LNCaP clone FGC (cell line): ENCODE measurements at regions not wholly inside any gene's neighbourhood (a gene's known extent, or its start where the extent isn't known, plus 50 kb on each side); places are given as distances from the start of the nearest gene placed in this dataset.
"Not testable (repeated sequence)": the region's sequence is repeated elsewhere in the genome, so short reads cannot be mapped to it uniquely, and the experiment has no call there.

Experiments used
- DNase-seq: peaks from one replicate; pipeline ENCODE4 v3.0.0-alpha.2; 2011; ENCODE audit warnings: low read depth
- H3K4me3 ChIP-seq: 2 replicates; pipeline ENCODE4 v1.5.1; 2011; ENCODE audit warnings: mild to moderate bottlenecking, low read depth, low read length, control low read depth
- TF ChIP-seq, protein P1 (sequence below): IDR thresholded peaks from 2 replicates; pipeline ENCODE4 v1.5.1; 2012; ENCODE audit warnings: mild to moderate bottlenecking; ENCODE audit not compliant: control insufficient read depth, insufficient read depth; ENCODE audit errors: extremely low read depth

DNA sequence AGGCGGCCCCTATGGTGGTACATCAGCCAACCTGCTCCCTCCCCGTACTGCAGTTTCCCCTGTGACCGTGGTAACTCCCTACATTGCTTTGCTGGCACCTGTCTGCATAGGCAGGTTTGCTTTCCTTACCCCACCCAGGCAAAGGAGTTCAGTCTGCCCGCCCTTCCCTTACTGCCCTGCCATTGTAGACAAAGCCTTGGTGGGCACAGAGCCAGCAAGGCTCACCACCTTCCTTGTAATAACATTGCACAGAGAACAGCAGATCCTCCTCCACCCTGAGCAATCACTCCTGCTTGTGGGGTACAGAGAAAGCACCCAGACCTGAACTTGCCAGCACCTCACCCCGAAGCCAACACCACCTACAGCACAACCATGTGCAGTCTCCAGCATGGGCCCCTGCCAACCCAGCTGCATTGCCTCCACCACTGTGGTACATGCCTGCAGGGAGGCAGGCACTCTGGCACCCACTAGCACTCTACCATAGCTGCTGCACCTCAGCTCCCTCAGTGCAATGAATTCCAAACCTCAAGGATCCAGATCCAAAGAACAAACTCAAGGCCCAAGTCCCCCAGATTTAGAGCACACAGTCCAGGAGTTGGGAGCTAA, 192.7 kb upstream of the KCNMB2 start:
- H3K4me3 ChIP-seq = no peak overlapping the region
- TF ChIP-seq, protein P1, sequence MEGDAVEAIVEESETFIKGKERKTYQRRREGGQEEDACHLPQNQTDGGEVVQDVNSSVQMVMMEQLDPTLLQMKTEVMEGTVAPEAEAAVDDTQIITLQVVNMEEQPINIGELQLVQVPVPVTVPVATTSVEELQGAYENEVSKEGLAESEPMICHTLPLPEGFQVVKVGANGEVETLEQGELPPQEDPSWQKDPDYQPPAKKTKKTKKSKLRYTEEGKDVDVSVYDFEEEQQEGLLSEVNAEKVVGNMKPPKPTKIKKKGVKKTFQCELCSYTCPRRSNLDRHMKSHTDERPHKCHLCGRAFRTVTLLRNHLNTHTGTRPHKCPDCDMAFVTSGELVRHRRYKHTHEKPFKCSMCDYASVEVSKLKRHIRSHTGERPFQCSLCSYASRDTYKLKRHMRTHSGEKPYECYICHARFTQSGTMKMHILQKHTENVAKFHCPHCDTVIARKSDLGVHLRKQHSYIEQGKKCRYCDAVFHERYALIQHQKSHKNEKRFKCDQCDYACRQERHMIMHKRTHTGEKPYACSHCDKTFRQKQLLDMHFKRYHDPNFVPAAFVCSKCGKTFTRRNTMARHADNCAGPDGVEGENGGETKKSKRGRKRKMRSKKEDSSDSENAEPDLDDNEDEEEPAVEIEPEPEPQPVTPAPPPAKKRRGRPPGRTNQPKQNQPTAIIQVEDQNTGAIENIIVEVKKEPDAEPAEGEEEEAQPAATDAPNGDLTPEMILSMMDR = no peak
- DNase-seq = no peak

DNA sequence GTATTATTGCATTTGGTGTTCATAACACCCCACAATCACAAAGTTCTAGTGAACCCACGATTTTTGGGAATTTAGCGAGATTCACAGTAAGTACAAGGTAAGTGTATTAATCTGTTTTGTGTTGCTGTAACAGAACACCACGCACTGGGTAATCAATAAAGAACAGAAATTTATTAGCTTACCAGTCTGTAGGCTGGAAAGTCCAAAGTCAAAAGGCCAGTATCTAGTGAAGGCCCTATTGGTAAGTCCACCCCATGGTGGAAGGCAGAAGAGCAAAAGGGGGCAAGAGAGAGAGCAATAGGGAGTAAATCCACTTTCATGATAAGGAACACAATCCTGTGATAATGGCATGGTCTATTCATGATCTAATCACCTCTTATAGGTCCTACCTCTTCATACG, 190.3 kb upstream of the KCNMB2 start:
- no peak for DNase-seq
- H3K4me3 ChIP-seq = no peak overlapping the region
- TF ChIP-seq, protein P1 = no peak

DNA sequence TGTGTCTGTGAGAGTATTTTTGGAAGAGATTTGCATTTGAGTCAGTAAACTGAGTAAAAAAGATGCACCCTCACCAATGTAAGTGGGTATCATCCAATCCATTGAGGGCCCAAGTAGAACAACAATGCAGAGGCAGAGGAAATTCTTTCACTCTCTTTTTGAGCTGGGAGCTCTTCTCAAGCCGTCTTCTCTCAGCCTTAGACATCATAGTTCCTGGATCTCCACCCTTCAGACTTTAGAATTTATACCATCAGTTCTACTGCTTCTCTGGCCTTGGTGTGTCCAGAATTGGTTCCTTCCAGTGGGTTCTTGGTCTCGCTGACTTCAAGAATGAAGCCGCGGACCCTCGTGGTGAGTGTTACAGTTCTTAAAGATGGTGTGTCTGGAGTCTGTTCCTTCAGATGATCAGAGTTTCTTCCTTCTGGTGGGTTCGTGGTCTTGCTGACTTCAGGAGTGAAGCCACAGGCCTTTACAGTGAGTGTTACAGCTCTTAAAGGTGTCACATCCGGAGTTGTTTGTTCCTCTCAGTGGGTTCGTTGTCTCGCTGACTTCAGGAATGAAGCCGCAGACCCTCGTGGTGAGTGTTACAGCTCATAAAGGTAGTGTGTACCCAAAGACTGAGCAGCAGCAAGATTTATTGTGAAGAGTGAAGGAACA, 187.5 kb upstream of the KCNMB2 start:
- not testable (repeated sequence) for DNase-seq, H3K4me3 ChIP-seq

DNA sequence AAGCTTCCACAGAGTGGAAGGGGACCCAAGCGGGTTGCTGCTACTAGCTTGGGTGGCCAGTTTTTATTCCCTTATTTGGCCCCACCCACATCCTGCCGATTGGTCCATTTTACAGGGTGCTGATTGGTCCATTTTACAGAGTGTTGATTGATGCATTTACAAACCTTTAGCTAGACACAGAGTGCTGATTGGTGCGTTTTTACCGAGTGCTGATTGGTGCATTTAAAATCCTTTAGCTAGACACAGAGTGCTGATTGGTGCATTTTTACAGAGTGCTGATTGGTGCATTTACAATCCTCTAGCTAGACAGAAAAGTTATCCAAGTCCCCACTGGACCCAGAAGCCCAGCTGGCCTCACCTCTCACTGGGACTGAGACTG, 187.0 kb upstream of the KCNMB2 start:
- DNase-seq, H3K4me3 ChIP-seq: not testable (repeated sequence)

DNA sequence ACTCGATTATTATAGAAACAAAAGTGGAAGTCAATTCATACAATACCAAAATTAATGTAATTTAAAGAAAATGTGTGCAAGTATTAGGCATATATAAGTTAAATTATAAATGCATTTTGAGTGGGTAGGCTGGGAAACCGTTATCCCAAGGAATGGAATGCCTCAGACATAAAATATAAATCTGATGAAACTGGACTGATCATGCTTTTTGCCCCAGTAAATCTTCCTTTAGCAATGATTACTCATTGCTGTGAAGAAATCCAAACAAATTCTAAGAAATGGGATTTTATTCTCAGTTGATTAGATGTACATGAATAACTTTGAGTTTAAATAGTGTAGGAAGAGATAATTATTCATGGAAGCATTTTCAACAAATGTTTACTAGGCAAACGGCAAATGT, 185.5 kb upstream of the KCNMB2 start:
- TF ChIP-seq, protein P1 = no peak
- DNase-seq = no peak
- no peak overlapping the region for H3K4me3 ChIP-seq

DNA sequence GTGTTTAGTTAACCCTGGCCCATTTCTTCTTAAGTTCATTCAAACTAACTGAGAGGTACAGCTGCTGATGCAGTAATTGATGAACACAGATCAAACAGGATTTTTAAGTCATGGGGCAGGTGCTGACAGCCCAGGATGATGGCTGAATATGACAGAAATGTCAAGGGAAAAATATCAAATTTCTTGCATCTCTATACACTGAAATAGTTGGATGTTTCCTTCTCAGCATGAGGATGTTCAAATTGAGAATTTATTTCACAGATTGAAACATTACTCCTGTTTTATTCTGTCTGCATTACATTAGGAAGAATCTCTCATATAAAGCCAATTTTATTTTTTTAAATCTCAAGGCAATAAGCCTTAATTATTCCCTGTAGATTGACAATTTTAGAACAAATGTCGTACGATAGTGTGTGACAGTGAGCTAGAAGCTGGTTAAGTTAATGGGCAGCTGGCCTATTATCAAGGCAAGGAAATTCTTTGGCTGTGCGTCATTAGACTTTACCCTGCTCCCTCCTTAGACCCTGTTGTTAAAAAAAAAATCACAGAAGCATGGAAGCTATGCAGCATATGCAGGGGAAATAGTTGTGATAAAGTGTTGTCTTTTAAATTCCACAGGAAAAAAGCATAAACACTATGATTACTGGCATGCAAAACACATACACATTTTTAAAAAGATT, 183.8 kb upstream of the KCNMB2 start:
- no peak overlapping the region for H3K4me3 ChIP-seq
- DNase-seq = no peak
- TF ChIP-seq, protein P1 = no peak

DNA sequence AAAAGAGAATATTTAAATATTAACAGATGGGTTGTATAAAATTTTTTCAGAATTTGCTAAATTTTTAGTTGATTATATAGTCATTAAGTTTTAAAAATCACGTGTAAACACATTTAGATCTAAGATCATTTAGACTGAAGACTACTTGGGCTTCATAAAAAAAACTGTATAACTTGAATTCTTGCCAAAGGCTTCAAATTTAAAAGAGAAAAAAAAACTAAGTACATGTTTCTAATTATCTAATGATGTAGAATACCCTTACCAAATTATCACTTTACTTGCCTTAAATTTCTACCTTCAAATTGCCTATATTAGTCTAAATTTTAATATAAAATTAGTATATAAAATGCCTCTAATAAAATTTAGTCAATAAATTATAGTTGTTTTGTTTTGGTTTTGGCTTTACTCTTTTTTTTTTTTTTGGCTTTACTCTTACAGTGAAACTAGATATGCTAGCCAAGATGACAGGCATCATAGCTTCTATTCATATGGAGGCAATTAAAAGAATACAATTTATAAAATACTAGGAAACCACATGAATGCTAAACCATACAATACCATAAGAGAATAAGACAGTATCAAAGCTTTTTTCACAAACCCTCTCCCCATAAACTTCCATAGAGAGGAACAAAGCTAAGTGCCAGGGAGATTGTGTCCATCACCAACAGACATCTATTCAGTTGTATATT, 183.1 kb upstream of the KCNMB2 start:
- no peak overlapping the region for H3K4me3 ChIP-seq
- DNase-seq = no peak
- TF ChIP-seq, protein P1 = no peak

DNA sequence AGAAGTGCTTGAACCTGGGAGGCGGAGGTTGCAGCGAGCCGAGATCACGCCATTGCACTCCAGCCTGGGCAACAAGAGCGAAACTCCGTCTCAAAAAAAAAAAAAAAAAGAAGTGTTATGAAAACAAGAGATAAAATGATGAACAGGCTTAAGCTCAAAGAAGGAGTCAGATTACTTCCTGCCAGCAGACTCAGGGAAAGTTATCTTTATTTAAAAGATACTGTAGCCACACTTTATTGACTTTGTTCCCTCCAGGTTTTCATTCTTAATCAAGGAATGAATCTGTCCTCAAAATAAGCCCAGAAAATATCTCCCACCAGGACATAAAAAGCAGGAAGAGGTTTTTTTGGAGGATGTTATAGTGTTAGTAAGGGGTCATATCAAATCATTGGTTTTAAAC, 176.5 kb upstream of the KCNMB2 start:
- DNase-seq = no peak
- H3K4me3 ChIP-seq = no peak overlapping the region
- TF ChIP-seq, protein P1 = no peak

DNA sequence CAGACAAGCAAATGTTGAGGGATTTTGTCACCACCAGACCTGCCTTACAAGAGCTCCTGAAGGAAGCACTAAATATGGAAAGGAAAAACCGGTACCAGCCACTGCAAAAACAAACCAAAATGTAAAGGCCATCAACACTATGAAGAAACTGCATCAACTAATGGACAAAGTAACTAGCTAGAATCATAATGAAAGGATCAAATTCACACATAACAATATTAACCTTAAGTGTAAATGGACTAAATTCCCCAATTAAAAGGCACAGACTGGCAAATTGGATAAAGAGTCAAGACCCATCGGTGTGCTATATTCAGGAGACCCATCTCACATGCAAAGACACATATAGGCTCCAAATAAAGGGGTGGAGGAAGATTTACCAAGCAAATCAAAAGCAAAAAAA, 173.2 kb upstream of the KCNMB2 start:
- not testable (repeated sequence) for DNase-seq, H3K4me3 ChIP-seq
